Uterus (tissue), 3 donors: ENCODE measurements at regions not wholly inside any gene's neighbourhood (a gene's known extent, or its start where the extent isn't known, plus 50 kb on each side); places are given as distances from the start of the nearest gene placed in this dataset.

ENCODE experiments used
- DNase-seq, 2 donors: peaks; one replicate each; pipeline ENCODE4 v3.0.0-alpha.2; 2019 to 2020
- H3K27ac ChIP-seq, 2 donors: fragments of 200-600 bp; sonication (generic); 1 replicate in 1 of 2; 2 replicates in 1 of 2; pipeline ENCODE4 v1.5.1; 2016 to 2018
- H3K27me3 ChIP-seq, 2 donors: fragments of 200-600 bp; sonication (generic); one replicate each; pipeline ENCODE4 v1.5.1; 2018 to 2019; ENCODE audit warnings: control low read depth in 1 of 2
- H3K36me3 ChIP-seq, 2 donors: fragments of 200-600 bp; sonication (generic); one replicate each; pipeline ENCODE4 v1.5.1; 2019; ENCODE audit warnings: control low read depth in 1 of 2
- H3K4me1 ChIP-seq, 2 donors: fragments of 200-600 bp; sonication (generic); one replicate each; pipeline ENCODE4 v1.5.1; 2018 to 2019; ENCODE audit warnings: control low read depth in 1 of 2
- H3K4me3 ChIP-seq, 2 donors: fragments of 200-600 bp; sonication (generic); 1 replicate in 1 of 2; 2 replicates in 1 of 2; pipeline ENCODE4 v1.5.1; 2018 to 2019; ENCODE audit warnings: mild to moderate bottlenecking in 1 of 2
- H3K9me3 ChIP-seq, 2 donors: fragments of 200-600 bp; sonication (generic); one replicate each; pipeline ENCODE4 v1.5.1; 2019; ENCODE audit warnings: control low read depth in 1 of 2
- CTCF ChIP-seq, 4 experiments: fragments of 200-600 bp in 2 of 4; fragments of 450-650 bp in 2 of 4; sonication (generic) in 2 of 4; IDR thresholded peaks; one replicate each; pipeline ENCODE4 v1.5.1; 2016 to 2019; ENCODE audit warnings: antibody characterized with exemption in 4 of 4, mild to moderate bottlenecking in 2 of 4, moderate library complexity in 1 of 4
- POLR2A ChIP-seq, 2 donors: fragments of 450-650 bp; IDR thresholded peaks; one replicate each; pipeline ENCODE4 v1.6.1; 2016; ENCODE audit warnings: antibody characterized with exemption in 2 of 2, mild to moderate bottlenecking in 1 of 2, moderate library complexity in 1 of 2
- intact Hi-C: fragments of 100-400 bp; cut with DNase I; formaldehyde crosslinking; loops from one replicate; pipeline ENCODE4 v1.15.1; 2023; ENCODE audit warnings: low total_unique reads
- donor health status: DM: yes; HTN: yes; CAD: no.

- intact Hi-C loops, result no loop called here
- no peak for DNase-seq
- Histone ChIP-seq H3K4me3 (no peak overlapping the region), H3K9me3 (no peaks in the 10 kb centered on the region), H3K27ac (no peak overlapping the region), H3K4me1 (no peaks in the 10 kb centered on the region), H3K36me3 (no peaks in the 10 kb centered on the region), H3K27me3 (no peaks in the 10 kb centered on the region)
- no peak for TF ChIP-seq POLR2A (IDR thresholded peaks at IDR 0.05)
- TF ChIP-seq CTCF (IDR thresholded peaks at IDR 0.05), result no peak
Measured at GRCh38 chr3:111314898-111315297, 227.1 kb upstream of the CD96 start.

- no peaks in the 10 kb centered on the region for H3K9me3 ChIP-seq
- TF ChIP-seq POLR2A (IDR thresholded peaks at IDR 0.05) (no peak), CTCF (IDR thresholded peaks at IDR 0.05) (no peak)
- no peak overlapping the region for H3K4me3 ChIP-seq
- no peak overlapping the region for H3K27ac ChIP-seq
- H3K36me3 ChIP-seq, result no peaks in the 10 kb centered on the region
- no peak for DNase-seq
- intact Hi-C loops, result no loop called here
- no peaks in the 10 kb centered on the region for H3K27me3 ChIP-seq
- no peaks in the 10 kb centered on the region for H3K4me1 ChIP-seq
Measured at GRCh38 chr3:111315930-111316587, 225.9 kb upstream of the CD96 start.

DNA sequence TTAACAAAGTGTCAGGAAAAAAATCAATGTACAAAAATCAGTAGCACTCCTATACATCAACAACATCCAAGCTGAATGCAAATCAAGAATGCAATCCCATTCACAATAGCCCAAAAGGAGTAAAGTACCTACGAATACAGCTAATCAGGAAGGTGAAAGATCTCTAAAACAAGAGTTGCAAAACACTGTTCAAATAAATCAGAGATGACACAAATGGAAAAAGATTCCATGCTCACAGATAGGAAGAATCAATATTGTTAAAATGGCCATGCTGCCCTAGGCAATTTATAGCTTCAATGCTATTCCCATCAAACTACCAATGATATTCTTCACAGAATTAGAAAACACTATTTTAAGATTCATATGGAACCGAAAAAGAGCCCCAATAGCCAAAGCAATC lies 223.7 kb upstream of the CD96 start:
- no peaks in the 10 kb centered on the region for H3K27me3 ChIP-seq
- H3K27ac ChIP-seq, result no peak overlapping the region
- intact Hi-C loops, result no loop called here
- no peaks in the 10 kb centered on the region for H3K36me3 ChIP-seq
- no peak for DNase-seq
- no peak overlapping the region for H3K4me3 ChIP-seq
- TF ChIP-seq CTCF (IDR thresholded peaks at IDR 0.05) (no peak), POLR2A (IDR thresholded peaks at IDR 0.05) (no peak)
- H3K9me3 ChIP-seq, result no peaks in the 10 kb centered on the region
- no peaks in the 10 kb centered on the region for H3K4me1 ChIP-seq

- H3K27ac ChIP-seq, result no peak overlapping the region
- H3K4me1 ChIP-seq, result no peaks in the 10 kb centered on the region
- H3K27me3 ChIP-seq, result no peaks in the 10 kb centered on the region
- intact Hi-C loops, result no loop called here
- TF ChIP-seq POLR2A (IDR thresholded peaks at IDR 0.05) (no peak), CTCF (IDR thresholded peaks at IDR 0.05) (no peak)
- no peaks in the 10 kb centered on the region for H3K9me3 ChIP-seq
- H3K36me3 ChIP-seq, result no peaks in the 10 kb centered on the region
- DNase-seq, result no peak
- H3K4me3 ChIP-seq, result no peak overlapping the region
Measured at GRCh38 chr3:111319598-111319997, 222.4 kb upstream of the CD96 start.

DNA sequence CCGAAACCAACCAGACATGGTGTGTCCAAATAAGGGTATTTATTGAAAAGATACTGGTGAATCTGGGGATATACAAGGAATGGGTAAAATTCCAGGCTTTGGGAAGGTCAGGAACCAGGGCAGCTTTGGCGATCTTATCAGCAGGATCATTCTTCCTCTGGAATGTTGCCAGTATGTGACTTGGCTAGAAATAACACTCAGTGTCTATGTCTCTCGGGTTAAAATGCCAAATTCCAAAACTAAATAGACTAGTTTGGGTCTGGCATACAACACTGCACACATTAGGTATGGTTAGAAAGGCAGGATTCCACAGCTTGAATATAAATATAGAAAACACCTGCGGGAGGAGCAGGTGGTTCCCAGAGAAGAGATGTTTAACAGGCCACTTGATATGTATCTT lies 220.2 kb upstream of the CD96 start:
- no peaks in the 10 kb centered on the region for H3K4me1 ChIP-seq
- no peak for TF ChIP-seq CTCF (IDR thresholded peaks at IDR 0.05)
- no peak for TF ChIP-seq POLR2A (IDR thresholded peaks at IDR 0.05)
- H3K36me3 ChIP-seq, result no peaks in the 10 kb centered on the region
- H3K27ac ChIP-seq, result no peak overlapping the region
- H3K27me3 ChIP-seq, result no peaks in the 10 kb centered on the region
- DNase-seq, result no peak
- no peak overlapping the region for H3K4me3 ChIP-seq
- intact Hi-C loops, result no loop called here
- H3K9me3 ChIP-seq, result no peaks in the 10 kb centered on the region
